BLaER1 treated with 17β-estradiol and CSF1 and Interleukin-3, amounts not matched to agents 10 nM and 100 nM (cell line): ENCODE measurements at regions not wholly inside any gene's neighbourhood (a gene's known extent, or its start where the extent isn't known, plus 50 kb on each side); places are given as distances from the start of the nearest gene placed in this dataset.

ENCODE experiments used
- H3K27ac ChIP-seq, 11 experiments: shearing (Covaris generic); formaldehyde crosslinking; 2 replicates each; pipeline ENCODE4 v1.8.1; 2022
- H3K27me3 ChIP-seq, 11 experiments: shearing (Covaris generic); formaldehyde crosslinking; 2 replicates each; pipeline ENCODE4 v1.8.1; 2022
- H3K36me3 ChIP-seq, 11 experiments: shearing (Covaris generic); formaldehyde crosslinking; 2 replicates each; pipeline ENCODE4 v1.8.1; 2022
- H3K4me1 ChIP-seq, 10 experiments: shearing (Covaris generic); formaldehyde crosslinking; 2 replicates each; pipeline ENCODE4 v1.8.1; 2022
- H3K4me2 ChIP-seq, 11 experiments: shearing (Covaris generic); formaldehyde crosslinking; 2 replicates each; pipeline ENCODE4 v1.8.1; 2022
- H3K4me3 ChIP-seq, 10 experiments: shearing (Covaris generic); formaldehyde crosslinking; 2 replicates each; pipeline ENCODE4 v1.8.1; 2022
- H3K9ac ChIP-seq, 11 experiments: shearing (Covaris generic); formaldehyde crosslinking; 2 replicates each; pipeline ENCODE4 v1.8.1; 2022
- H3K9me3 ChIP-seq, 11 experiments: shearing (Covaris generic); formaldehyde crosslinking; replicated peaks in 1 of 11; 2 replicates each; pipeline ENCODE4 v1.8.1; 2022
- H4K20me1 ChIP-seq, 11 experiments: shearing (Covaris generic); formaldehyde crosslinking; 2 replicates each; pipeline ENCODE4 v1.8.1; 2022
- Cebpa-rat ChIP-seq, 11 experiments: shearing (Covaris generic); IDR thresholded peaks; 2 replicates each; pipeline ENCODE4 v1.8.1; 2022

- Histone ChIP-seq H3K27me3 (no peaks in the 10 kb centered on the region), H3K27ac (no peak overlapping the region), H3K9ac (no peak overlapping the region), H3K4me1 (no peaks in the 10 kb centered on the region), H3K4me2 (no peak overlapping the region), H4K20me1 (no peaks in the 10 kb centered on the region), H3K4me3 (no peak overlapping the region), H3K9me3 (no peaks in the 10 kb centered on the region), H3K36me3 (no peaks in the 10 kb centered on the region)
- TF ChIP-seq Cebpa-rat (IDR thresholded peaks at IDR 0.05): no peak
Measured at GRCh38 chr5:100432741-100433140, 102.4 kb upstream of the FAM174A start.

DNA sequence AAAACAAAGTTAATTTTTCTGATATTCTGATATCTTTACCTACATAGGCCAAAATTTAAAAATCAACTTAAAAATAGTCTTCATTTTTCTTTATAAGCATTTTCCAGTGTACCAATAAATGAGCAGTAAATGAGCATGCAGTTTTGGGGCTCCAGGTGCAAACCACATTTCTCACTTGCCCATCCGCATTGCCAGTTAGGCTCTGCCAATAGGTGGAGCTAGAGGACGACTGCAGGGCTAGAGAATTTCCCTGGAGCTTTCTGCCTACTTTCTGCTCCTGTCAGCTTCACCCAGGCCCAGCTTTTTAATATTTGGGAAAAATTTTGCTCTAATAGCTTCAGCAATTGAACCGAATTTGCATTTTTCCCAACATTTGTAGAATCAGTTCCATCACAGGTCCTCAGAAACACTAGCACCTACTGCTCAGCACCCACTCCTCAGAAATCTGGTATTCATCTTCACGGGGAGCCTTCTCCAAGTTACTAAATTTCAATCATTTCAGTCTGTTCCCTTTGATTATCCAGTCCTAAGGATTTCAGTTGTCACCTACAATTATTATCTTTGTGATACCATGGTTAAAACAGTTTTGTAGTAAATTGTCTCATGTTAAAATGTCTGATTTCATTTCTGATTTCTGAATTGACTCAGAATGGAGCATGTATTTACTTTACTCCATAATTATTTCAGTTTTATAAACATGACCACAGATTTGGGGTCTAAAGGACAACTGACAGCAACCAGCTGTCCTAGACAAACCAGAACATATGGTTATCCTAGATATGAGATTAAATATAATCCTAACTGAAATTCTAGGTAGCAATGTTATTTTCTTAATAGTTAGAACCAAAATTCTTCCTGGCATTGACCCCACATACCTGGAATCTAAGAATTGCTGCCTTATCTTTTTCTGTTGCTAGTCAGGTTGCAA lies 104.6 kb upstream of the FAM174A start:
- TF ChIP-seq Cebpa-rat (IDR thresholded peaks at IDR 0.05): no peak
- no peak overlapping the region for H3K27ac ChIP-seq
- no peaks in the 10 kb centered on the region for H3K27me3 ChIP-seq
- peaks cover 2 to 4% (median 3%) of the 10 kb centered on the region in 11 experiments for H3K9me3 ChIP-seq
- no peak overlapping the region for H3K4me2 ChIP-seq
- no peaks in the 10 kb centered on the region for H4K20me1 ChIP-seq
- H3K4me1 ChIP-seq: no peaks in the 10 kb centered on the region
- H3K36me3 ChIP-seq: 0 out of 22 replicates have a peak, but pooled peaks cover 0 to 1% (median 0%) of the 10 kb centered on the region in 11 experiments
- H3K4me3 ChIP-seq: no peak overlapping the region
- H3K9ac ChIP-seq: no peak overlapping the region

GRCh38 chr5:100424787-100425186 lies 110.4 kb upstream of the FAM174A start:
- no peaks in the 10 kb centered on the region for H3K27me3 ChIP-seq
- no peak overlapping the region for H3K4me2 ChIP-seq
- H4K20me1 ChIP-seq: no peaks in the 10 kb centered on the region
- H3K4me1 ChIP-seq: no peaks in the 10 kb centered on the region
- H3K36me3 ChIP-seq: peaks cover 0 to 5% (median 0%) of the 10 kb centered on the region in 11 experiments; a peak in 1 of 22 replicates
- no peak for TF ChIP-seq Cebpa-rat (IDR thresholded peaks at IDR 0.05)
- H3K9ac ChIP-seq: no peak overlapping the region
- peaks cover 18 to 27% (median 25%) of the 10 kb centered on the region in 11 experiments for H3K9me3 ChIP-seq
- H3K4me3 ChIP-seq: no peak overlapping the region
- H3K27ac ChIP-seq: no peak overlapping the region

- Histone ChIP-seq H3K36me3 (peaks cover 0 to 5% (median 0%) of the 10 kb centered on the region in 11 experiments; a peak in 1 of 22 replicates), H4K20me1 (no peaks in the 10 kb centered on the region), H3K4me2 (no peak overlapping the region), H3K9ac (no peak overlapping the region), H3K27me3 (no peaks in the 10 kb centered on the region), H3K27ac (no peak overlapping the region), H3K9me3 (peaks cover 18 to 27% (median 25%) of the 10 kb centered on the region in 11 experiments), H3K4me1 (no peaks in the 10 kb centered on the region), H3K4me3 (no peak overlapping the region)
- no peak for TF ChIP-seq Cebpa-rat (IDR thresholded peaks at IDR 0.05)
Measured at GRCh38 chr5:100424017-100424416, 111.2 kb upstream of the FAM174A start.

DNA sequence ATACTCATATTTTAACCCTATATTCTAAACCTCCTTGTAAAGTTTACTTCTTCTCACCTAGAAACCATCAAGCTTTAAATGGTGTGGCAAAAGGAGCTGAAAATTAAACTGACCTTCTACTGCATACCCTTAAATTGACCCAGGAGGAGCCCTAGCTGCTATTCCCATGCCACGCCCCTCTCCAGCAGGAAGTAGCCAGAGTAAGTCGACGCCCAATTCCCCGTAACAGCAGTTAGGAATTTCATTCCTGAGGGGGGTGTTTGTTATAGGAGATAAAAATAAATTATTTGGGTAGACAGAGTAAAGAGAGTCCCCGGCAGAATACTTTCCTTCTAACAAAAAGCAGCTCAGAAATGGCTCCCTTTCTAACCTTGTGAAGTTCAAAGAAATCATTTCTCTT lies 111.8 kb upstream of the FAM174A start:
- Histone ChIP-seq H3K27ac (no peak overlapping the region), H3K9ac (no peak overlapping the region), H3K4me1 (no peaks in the 10 kb centered on the region), H3K27me3 (no peaks in the 10 kb centered on the region), H4K20me1 (no peaks in the 10 kb centered on the region), H3K4me3 (no peak overlapping the region), H3K9me3 (peaks cover 18 to 27% (median 25%) of the 10 kb centered on the region in 11 experiments), H3K4me2 (no peak overlapping the region), H3K36me3 (peaks cover 0 to 5% (median 0%) of the 10 kb centered on the region in 11 experiments; a peak in 1 of 22 replicates)
- TF ChIP-seq Cebpa-rat (IDR thresholded peaks at IDR 0.05): no peak

GRCh38 chr5:100421360-100421759 lies 113.8 kb upstream of the FAM174A start:
- H3K9ac ChIP-seq: no peak overlapping the region
- TF ChIP-seq Cebpa-rat (IDR thresholded peaks at IDR 0.05): no peak
- H3K36me3 ChIP-seq: peaks cover 0 to 5% (median 0%) of the 10 kb centered on the region in 11 experiments; a peak in 1 of 22 replicates

GRCh38 chr5:100418231-100418630 lies 116.9 kb upstream of the FAM174A start:
- Histone ChIP-seq H3K4me1 (no peaks in the 10 kb centered on the region), H3K4me3 (no peak overlapping the region)
- no peak for TF ChIP-seq Cebpa-rat (IDR thresholded peaks at IDR 0.05)

More at GRCh38 chr5:100421360-100421759, 113.8 kb upstream of the FAM174A start:
- no peaks in the 10 kb centered on the region for H3K4me1 ChIP-seq
- no peaks in the 10 kb centered on the region for H4K20me1 ChIP-seq
- H3K4me2 ChIP-seq: no peak overlapping the region
- no peak overlapping the region for H3K27ac ChIP-seq
- no peaks in the 10 kb centered on the region for H3K27me3 ChIP-seq
- no peak overlapping the region for H3K4me3 ChIP-seq
- H3K9me3 ChIP-seq: peaks cover 18 to 27% (median 25%) of the 10 kb centered on the region in 11 experiments

DNA sequence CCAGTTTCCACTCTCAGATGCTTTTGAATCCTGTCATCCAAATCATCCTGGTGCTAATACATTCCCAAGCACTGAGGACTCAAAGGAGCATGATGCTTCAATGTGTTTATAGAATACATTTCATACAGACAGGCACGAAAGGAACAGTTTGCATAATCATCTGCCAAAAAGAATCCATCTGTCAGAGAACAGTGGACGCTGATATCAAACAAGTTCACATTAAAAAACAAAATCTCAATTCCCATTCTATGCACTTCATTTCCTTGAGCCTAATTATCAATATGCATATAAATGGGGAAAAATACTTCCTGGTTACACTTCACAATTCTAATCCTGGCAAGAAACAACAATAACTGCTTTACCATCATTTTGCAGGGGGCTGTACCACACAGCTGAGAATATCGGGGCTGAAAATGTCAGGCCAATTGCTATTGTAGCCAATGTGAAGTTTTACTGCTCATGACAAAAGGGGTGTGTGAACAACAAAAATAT lies 125.5 kb upstream of the FAM174A start:
- H3K4me3 ChIP-seq: no peak overlapping the region
- H3K27me3 ChIP-seq: no peaks in the 10 kb centered on the region
- no peaks in the 10 kb centered on the region for H3K4me1 ChIP-seq
- no peak overlapping the region for H3K9ac ChIP-seq
- TF ChIP-seq Cebpa-rat (IDR thresholded peaks at IDR 0.05): no peak
- no peaks in the 10 kb centered on the region for H3K9me3 ChIP-seq
- no peaks in the 10 kb centered on the region for H4K20me1 ChIP-seq
- no peak overlapping the region for H3K4me2 ChIP-seq
- H3K27ac ChIP-seq: no peak overlapping the region
- H3K36me3 ChIP-seq: no peaks in the 10 kb centered on the region

More at GRCh38 chr5:100418231-100418630, 116.9 kb upstream of the FAM174A start:
- peaks cover 0 to 4% (median 2%) of the 10 kb centered on the region in 11 experiments; a peak in 9 of 22 replicates for H3K9me3 ChIP-seq
- H3K27me3 ChIP-seq: no peaks in the 10 kb centered on the region
- no peaks in the 10 kb centered on the region for H3K36me3 ChIP-seq
- no peak overlapping the region for H3K4me2 ChIP-seq
- no peaks in the 10 kb centered on the region for H4K20me1 ChIP-seq
- no peak overlapping the region for H3K27ac ChIP-seq
- no peak overlapping the region for H3K9ac ChIP-seq

DNA sequence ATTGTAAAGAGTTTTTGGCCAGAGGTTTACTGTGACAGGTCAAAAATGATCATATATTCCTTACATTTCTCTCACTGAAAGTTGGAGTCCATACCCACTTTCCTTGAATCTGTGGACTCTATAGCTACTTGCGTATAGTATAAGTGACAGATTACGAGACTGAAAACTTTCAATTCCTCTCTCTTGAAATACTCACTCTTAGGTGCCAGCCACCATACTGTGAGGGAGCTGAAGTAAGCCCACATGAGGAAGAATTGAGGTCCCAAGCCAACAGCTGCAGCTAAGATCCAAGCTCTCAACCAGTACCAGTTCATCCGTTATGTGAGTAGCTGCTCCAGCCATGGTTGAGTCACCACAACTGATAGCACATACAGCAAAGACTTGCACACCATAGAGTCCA lies 128.1 kb upstream of the FAM174A start:
- Histone ChIP-seq H3K9ac (no peak overlapping the region), H3K36me3 (no peaks in the 10 kb centered on the region), H3K9me3 (no peaks in the 10 kb centered on the region), H4K20me1 (no peaks in the 10 kb centered on the region), H3K4me1 (no peaks in the 10 kb centered on the region), H3K4me3 (no peak overlapping the region), H3K27me3 (no peaks in the 10 kb centered on the region), H3K4me2 (no peak overlapping the region), H3K27ac (no peak overlapping the region)
- no peak for TF ChIP-seq Cebpa-rat (IDR thresholded peaks at IDR 0.05)
